HFF-Myc (cell line): ENCODE measurements at regions not wholly inside any gene's neighbourhood (a gene's known extent, or its start where the extent isn't known, plus 50 kb on each side); places are given as distances from the start of the nearest gene placed in this dataset.
A peak's percentile ranks its signal among the peaks of the same experiment; 100 is the strongest.

Experiments used
- DNase-seq: peaks from one replicate; pipeline ENCODE4 v3.0.0-alpha.2; 2011; ENCODE audit warnings: low read depth; ENCODE audit errors: extremely low read depth
- H3K4me3 ChIP-seq: replicated peaks from 2 replicates; pipeline ENCODE4 v1.5.1; 2011; ENCODE audit warnings: low read depth, mild to moderate bottlenecking, control low read depth, low read length
- CTCF ChIP-seq: IDR thresholded peaks from 2 replicates; pipeline ENCODE4 v1.5.1; 2012; ENCODE audit warnings: mild to moderate bottlenecking, low read depth, low read length, control low read depth; ENCODE audit errors: missing control alignments

- DNase-seq: no peak
- no peak overlapping the region for H3K4me3 ChIP-seq
- no peak for TF ChIP-seq CTCF
Observed at GRCh38 chr17:77429369-77429968, 288.7 kb downstream of the SEC14L1 start.

- peak; percentile 89 for TF ChIP-seq CTCF
- no peak overlapping the region for H3K4me3 ChIP-seq
- no peak for DNase-seq
Observed at GRCh38 chr17:77429969-77430752, 289.4 kb downstream of the SEC14L1 start.

GRCh38 chr17:77432034-77432661 lies 291.4 kb downstream of the SEC14L1 start:
- TF ChIP-seq CTCF: no peak
- no peak for DNase-seq
- no peak overlapping the region for H3K4me3 ChIP-seq

GRCh38 chr17:77432742-77433141 lies 292.0 kb downstream of the SEC14L1 start:
- TF ChIP-seq CTCF: no peak
- no peak for DNase-seq
- no peak overlapping the region for H3K4me3 ChIP-seq

- H3K4me3 ChIP-seq: peak overlapping the region; percentile 22; the same call in 1 of the 2 replicates
- no peak for TF ChIP-seq CTCF
- no peak for DNase-seq
Observed at GRCh38 chr17:77433385-77434135, 292.8 kb downstream of the SEC14L1 start.

- no peak for TF ChIP-seq CTCF
- DNase-seq: no peak
- H3K4me3 ChIP-seq: peak overlapping the region; percentile 22; the same call in 1 of the 2 replicates
Observed at GRCh38 chr17:77434136-77435114, 293.7 kb downstream of the SEC14L1 start.
